KMS-11 (cell line): ENCODE measurements at regions not wholly inside any gene's neighbourhood (a gene's known extent, or its start where the extent isn't known, plus 50 kb on each side); places are given as distances from the start of the nearest gene placed in this dataset.

ENCODE experiments used
- H2AFZ ChIP-seq: fragments of 200-600 bp; sonication (generic); 2 replicates; pipeline ENCODE4 v1.6.1; 2016; ENCODE audit warnings: antibody characterized with exemption, mixed run types, low read depth
- H3K27ac ChIP-seq: fragments of 200-600 bp; sonication (generic); 2 replicates; pipeline ENCODE4 v1.6.1; 2016; ENCODE audit warnings: mild to moderate bottlenecking, mixed run types
- H3K27me3 ChIP-seq: fragments of 200-600 bp; sonication (generic); 2 replicates; pipeline ENCODE4 v1.6.1; 2017; ENCODE audit warnings: mild to moderate bottlenecking, low read depth, mixed run types, moderate library complexity; ENCODE audit not compliant: insufficient read depth
- H3K36me3 ChIP-seq: fragments of 200-600 bp; sonication (generic); 2 replicates; pipeline ENCODE4 v1.6.1; 2017; ENCODE audit warnings: mild to moderate bottlenecking, mixed run types; ENCODE audit not compliant: insufficient read depth
- H3K4me1 ChIP-seq: fragments of 200-600 bp; sonication (generic); 2 replicates; pipeline ENCODE4 v1.6.1; 2016; ENCODE audit warnings: mild to moderate bottlenecking, low read depth, mixed run types; ENCODE audit not compliant: poor library complexity, severe bottlenecking
- H3K4me2 ChIP-seq: fragments of 200-600 bp; sonication (generic); 2 replicates; pipeline ENCODE4 v1.7.0; 2016; ENCODE audit warnings: mild to moderate bottlenecking, mixed run types
- H3K4me3 ChIP-seq: fragments of 200-600 bp; sonication (generic); IDR thresholded peaks from 2 replicates; pipeline ENCODE4 v1.6.1; 2017; ENCODE audit warnings: low read depth, low read length, mixed read lengths; ENCODE audit not compliant: insufficient read depth
- H3K79me2 ChIP-seq: fragments of 200-600 bp; sonication (generic); 2 replicates; pipeline ENCODE4 v1.6.1; 2016; ENCODE audit warnings: low read depth, mixed run types; ENCODE audit not compliant: insufficient read depth
- H3K9ac ChIP-seq: fragments of 200-600 bp; sonication (generic); 2 replicates; pipeline ENCODE4 v1.6.1; 2016; ENCODE audit warnings: mild to moderate bottlenecking, mixed run types
- H4K20me1 ChIP-seq: fragments of 200-600 bp; sonication (generic); 2 replicates; pipeline ENCODE4 v1.6.1; 2016; ENCODE audit warnings: mild to moderate bottlenecking, mixed run types; ENCODE audit not compliant: insufficient read depth
- CTCF ChIP-seq: fragments of 200-600 bp; sonication (generic); conservative IDR thresholded peaks from 2 replicates; pipeline ENCODE4 v1.6.1; 2017; ENCODE audit warnings: low read depth, mild to moderate bottlenecking, antibody characterized with exemption, low read length, moderate library complexity, mixed read lengths

GRCh38 chr10:3950676-3951275 is 165.8 kb upstream of the KLF6 start:
- Histone ChIP-seq H4K20me1 (no peaks in the 10 kb centered on the region), H3K4me2 (no peak overlapping the region), H3K4me1 (no peaks in the 10 kb centered on the region), H2AFZ (no peak overlapping the region), H3K27me3 (no peaks in the 10 kb centered on the region), H3K4me3 (no peak overlapping the region), H3K79me2 (no peaks in the 10 kb centered on the region), H3K36me3 (no peaks in the 10 kb centered on the region), H3K9ac (no peak overlapping the region), H3K27ac (no peak overlapping the region)
- TF ChIP-seq CTCF, result no peak

- Histone ChIP-seq H3K27ac (no peak overlapping the region), H4K20me1 (no peaks in the 10 kb centered on the region), H3K4me2 (no peak overlapping the region), H3K36me3 (no peaks in the 10 kb centered on the region), H2AFZ (no peak overlapping the region), H3K79me2 (no peaks in the 10 kb centered on the region), H3K27me3 (no peaks in the 10 kb centered on the region), H3K4me1 (no peaks in the 10 kb centered on the region), H3K9ac (no peak overlapping the region), H3K4me3 (no peak overlapping the region)
- TF ChIP-seq CTCF, result no peak
Observed at GRCh38 chr10:3949711-3950110, 164.7 kb upstream of the KLF6 start.

- no peaks in the 10 kb centered on the region for H3K27me3 ChIP-seq
- H3K4me3 ChIP-seq, result no peak overlapping the region
- no peaks in the 10 kb centered on the region for H3K79me2 ChIP-seq
- no peak overlapping the region for H3K27ac ChIP-seq
- H2AFZ ChIP-seq, result no peak overlapping the region
- no peak for TF ChIP-seq CTCF
- no peak overlapping the region for H3K4me2 ChIP-seq
- H3K4me1 ChIP-seq, result no peaks in the 10 kb centered on the region
- no peaks in the 10 kb centered on the region for H4K20me1 ChIP-seq
- H3K9ac ChIP-seq, result no peak overlapping the region
- no peaks in the 10 kb centered on the region for H3K36me3 ChIP-seq
Observed at GRCh38 chr10:3948843-3949242, 163.8 kb upstream of the KLF6 start.

GRCh38 chr10:3946234-3947229 is 161.5 kb upstream of the KLF6 start:
- no peak overlapping the region for H2AFZ ChIP-seq
- H3K9ac ChIP-seq, result no peak overlapping the region
- H3K27ac ChIP-seq, result no peak overlapping the region
- no peaks in the 10 kb centered on the region for H3K27me3 ChIP-seq
- H3K36me3 ChIP-seq, result no peaks in the 10 kb centered on the region
- H3K79me2 ChIP-seq, result no peaks in the 10 kb centered on the region
- H3K4me1 ChIP-seq, result no peaks in the 10 kb centered on the region
- no peak for TF ChIP-seq CTCF
- no peaks in the 10 kb centered on the region for H4K20me1 ChIP-seq
- no peak overlapping the region for H3K4me2 ChIP-seq
- no peak overlapping the region for H3K4me3 ChIP-seq
